ENCODE measurements at regions not wholly inside any gene's neighbourhood (a gene's known extent, or its start where the extent isn't known, plus 50 kb on each side); places are given as distances from the start of the nearest gene placed in this dataset.
"Not testable (repeated sequence)": the region's sequence is repeated elsewhere in the genome, so short reads cannot be mapped to it uniquely, and the experiment has no call there.

GRCh38 chr2:11944311-11944710 lies 197.9 kb downstream of the LPIN1 start:
- DNase-seq (ENCODE audit: extremely low read depth, low read depth), result no peak
- no peak for TF ChIP-seq CTCF (IDR thresholded peaks at IDR 0.05; ENCODE audit: low read depth, low read length)

- DNase-seq (ENCODE audit: extremely low read depth, low read depth), result no peak
These were observed 199.0 kb downstream of the LPIN1 start for GRCh38 chr2:11945139-11946126.

GRCh38 chr2:11947956-11948355 lies 201.5 kb downstream of the LPIN1 start:
- no peak for DNase-seq (ENCODE audit: extremely low read depth, low read depth)
- TF ChIP-seq CTCF (IDR thresholded peaks at IDR 0.05; ENCODE audit: low read depth, low read length), result no peak

More at GRCh38 chr2:11945139-11946126, 199.0 kb downstream of the LPIN1 start:
- no peak for TF ChIP-seq CTCF (IDR thresholded peaks at IDR 0.05; ENCODE audit: low read depth, low read length)

- no peak for DNase-seq (ENCODE audit: extremely low read depth, low read depth)
- TF ChIP-seq CTCF (IDR thresholded peaks at IDR 0.05; ENCODE audit: low read depth, low read length), result no peak
These were observed 203.5 kb downstream of the LPIN1 start for GRCh38 chr2:11949732-11950523.

- no peak for TF ChIP-seq CTCF (IDR thresholded peaks at IDR 0.05; ENCODE audit: low read depth, low read length)
- DNase-seq (ENCODE audit: extremely low read depth, low read depth), result no peak
These were observed 204.5 kb downstream of the LPIN1 start for GRCh38 chr2:11950896-11951295.

GRCh38 chr2:11951492-11951891 lies 205.1 kb downstream of the LPIN1 start:
- DNase-seq (ENCODE audit: extremely low read depth, low read depth), result not testable (repeated sequence)

- no peak for TF ChIP-seq CTCF (IDR thresholded peaks at IDR 0.05; ENCODE audit: low read depth, low read length)
- no peak for DNase-seq (ENCODE audit: extremely low read depth, low read depth)
These were observed 206.8 kb downstream of the LPIN1 start for GRCh38 chr2:11953258-11953657.

Measured in AG09319 (cell line).